ENCODE measurements at regions not wholly inside any gene's neighbourhood (a gene's known extent, or its start where the extent isn't known, plus 50 kb on each side); places are given as distances from the start of the nearest gene placed in this dataset.

GRCh38 chr5:120396186-120396585 is 67.9 kb upstream of the PRR16 start:
- no peak overlapping the region for H3K4me3 ChIP-seq (replicated peaks; ENCODE audit: low read depth, low read length)
- DNase-seq (ENCODE audit: extremely low read depth, low read depth): no peak
- TF ChIP-seq CTCF (IDR thresholded peaks at IDR 0.05; ENCODE audit: low read depth, low read length, missing control alignments): no peak

GRCh38 chr5:120400356-120400755 is 63.7 kb upstream of the PRR16 start:
- TF ChIP-seq CTCF (IDR thresholded peaks at IDR 0.05; ENCODE audit: low read depth, low read length, missing control alignments): no peak
- no peak for DNase-seq (ENCODE audit: extremely low read depth, low read depth)
- no peak overlapping the region for H3K4me3 ChIP-seq (replicated peaks; ENCODE audit: low read depth, low read length)

GRCh38 chr5:120402606-120403005 is 61.5 kb upstream of the PRR16 start:
- no peak for DNase-seq (ENCODE audit: extremely low read depth, low read depth)
- no peak overlapping the region for H3K4me3 ChIP-seq (replicated peaks; ENCODE audit: low read depth, low read length)
- TF ChIP-seq CTCF (IDR thresholded peaks at IDR 0.05; ENCODE audit: low read depth, low read length, missing control alignments): no peak

- H3K4me3 ChIP-seq (replicated peaks; ENCODE audit: low read depth, low read length): no peak overlapping the region
- DNase-seq (ENCODE audit: extremely low read depth, low read depth): peak; percentile 58
- TF ChIP-seq CTCF (IDR thresholded peaks at IDR 0.05; ENCODE audit: low read depth, low read length, missing control alignments): no peak
Measured at GRCh38 chr5:120405286-120405864, 58.7 kb upstream of the PRR16 start.

GRCh38 chr5:120405923-120406322 is 58.2 kb upstream of the PRR16 start:
- DNase-seq (ENCODE audit: extremely low read depth, low read depth): no peak
- no peak overlapping the region for H3K4me3 ChIP-seq (replicated peaks; ENCODE audit: low read depth, low read length)
- TF ChIP-seq CTCF (IDR thresholded peaks at IDR 0.05; ENCODE audit: low read depth, low read length, missing control alignments): no peak

- H3K4me3 ChIP-seq (replicated peaks; ENCODE audit: low read depth, low read length): no peak overlapping the region
- DNase-seq (ENCODE audit: extremely low read depth, low read depth): no peak
- TF ChIP-seq CTCF (IDR thresholded peaks at IDR 0.05; ENCODE audit: low read depth, low read length, missing control alignments): no peak
Measured at GRCh38 chr5:120413686-120414085, 50.4 kb upstream of the PRR16 start.

All from HFF-Myc (cell line).